ENCODE measurements at regions not wholly inside any gene's neighbourhood (a gene's known extent, or its start where the extent isn't known, plus 50 kb on each side); places are given as distances from the start of the nearest gene placed in this dataset.
A peak's percentile ranks its signal among the peaks of the same experiment; 100 is the strongest.
"Not testable (repeated sequence)": the region's sequence is repeated elsewhere in the genome, so short reads cannot be mapped to it uniquely, and the experiment has no call there.

DNA sequence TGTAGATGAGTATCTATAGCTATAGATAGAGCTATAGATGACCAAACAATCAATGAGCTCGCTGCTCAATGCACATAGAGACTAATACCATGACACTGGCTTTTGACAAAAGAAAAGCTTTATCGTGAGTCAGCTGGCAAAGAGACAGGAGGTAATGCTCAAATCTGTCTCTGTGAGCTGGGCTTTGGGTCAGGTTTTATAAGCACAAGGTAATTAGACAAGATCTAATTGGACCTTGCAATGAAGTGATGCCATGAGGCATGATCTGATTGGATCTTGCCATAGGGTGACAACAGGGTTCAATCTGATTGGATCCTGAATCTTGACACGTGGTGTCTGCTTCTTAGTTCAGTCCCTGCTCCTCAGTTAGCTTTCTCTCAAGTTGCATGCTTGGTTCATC, 180.7 kb upstream of the MXRA5 start:
- Histone ChIP-seq H3K4me3 (ENCODE audit: extremely low read depth, insufficient read depth, low read length, poor library complexity, severe bottlenecking) (no peak overlapping the region), H3K9me3 (ENCODE audit: control insufficient read depth, low read length) (no peaks in the 10 kb centered on the region), H3K4me1 (ENCODE audit: control insufficient read depth, insufficient read depth, low read length, poor library complexity, severe bottlenecking) (peaks cover 7% of the 10 kb centered on the region), H3K36me3 (ENCODE audit: control insufficient read depth, insufficient read depth, low read length) (no peaks in the 10 kb centered on the region), H3K27ac (ENCODE audit: low read depth, low read length, severe bottlenecking) (no peak overlapping the region)
- WGBS, 2 experiments (ENCODE audit: insufficient coverage in 2 of 2), result 88 to 100% methylated on average over 1 of the region's 3 CpGs

DNA sequence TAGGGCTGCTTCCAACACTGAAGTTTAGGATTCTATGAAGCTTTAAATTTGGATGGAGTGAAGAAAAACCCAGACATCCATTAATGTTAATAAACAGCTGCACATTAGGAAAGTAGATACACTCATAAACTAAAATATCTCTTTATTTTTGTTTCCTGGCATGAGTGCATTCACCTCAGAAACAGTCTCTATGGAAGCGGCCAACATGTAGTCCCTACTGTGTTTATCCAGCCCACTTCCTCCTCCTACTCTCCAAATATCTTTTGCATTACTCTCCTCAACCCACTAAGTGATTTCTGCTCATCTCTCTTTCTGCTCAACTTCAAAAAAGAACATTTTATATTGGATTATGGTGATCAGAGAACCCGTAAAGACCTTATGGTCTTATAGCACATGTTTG, 180.3 kb upstream of the MXRA5 start:
- Histone ChIP-seq H3K4me1 (ENCODE audit: control insufficient read depth, insufficient read depth, low read length, poor library complexity, severe bottlenecking) (peaks cover 7% of the 10 kb centered on the region), H3K27ac (ENCODE audit: low read depth, low read length, severe bottlenecking) (no peak overlapping the region), H3K9me3 (ENCODE audit: control insufficient read depth, low read length) (no peaks in the 10 kb centered on the region), H3K4me3 (ENCODE audit: extremely low read depth, insufficient read depth, low read length, poor library complexity, severe bottlenecking) (no peak overlapping the region), H3K36me3 (ENCODE audit: control insufficient read depth, insufficient read depth, low read length) (no peaks in the 10 kb centered on the region)
- WGBS, 2 experiments (ENCODE audit: insufficient coverage in 2 of 2), result no CpG with 5 or more reads among the region's 2 CpGs

DNA sequence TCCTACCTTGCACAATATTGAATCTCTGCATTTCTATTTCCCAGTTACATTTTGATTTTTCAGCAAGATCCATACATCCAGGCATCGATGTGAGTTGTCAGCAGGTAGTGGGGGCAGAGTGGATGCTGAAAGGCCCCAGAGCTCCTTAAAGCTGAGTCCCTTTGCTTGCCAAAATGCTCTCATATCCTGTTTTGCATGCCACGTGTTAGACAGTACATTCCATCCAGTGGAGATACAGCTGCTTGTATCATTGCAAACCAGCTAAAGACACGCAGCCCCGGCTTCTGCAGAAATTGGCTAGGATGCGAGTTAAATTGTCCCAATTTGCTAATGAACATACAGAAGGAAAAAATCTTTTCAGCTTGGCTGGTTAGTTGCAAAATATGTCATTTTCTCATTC, 179.6 kb upstream of the MXRA5 start:
- WGBS, 2 experiments (ENCODE audit: insufficient coverage in 2 of 2), result 100% methylated on average over 1 of the region's 5 CpGs; no CpG with 5 or more reads in 1 of the 2 experiments
- H3K4me3 ChIP-seq (ENCODE audit: extremely low read depth, insufficient read depth, low read length, poor library complexity, severe bottlenecking), result no peak overlapping the region
- H3K27ac ChIP-seq (ENCODE audit: low read depth, low read length, severe bottlenecking), result no peak overlapping the region

GRCh38 chrX:3522101-3522650, 175.7 kb upstream of the MXRA5 start:
- no peak overlapping the region for H3K27ac ChIP-seq (ENCODE audit: low read depth, low read length, severe bottlenecking)
- WGBS, 2 experiments (ENCODE audit: insufficient coverage in 2 of 2), result 94 to 100% methylated on average over 1 to 2 of the region's 4 CpGs
- peaks cover 5% of the 10 kb centered on the region for H3K4me1 ChIP-seq (ENCODE audit: control insufficient read depth, insufficient read depth, low read length, poor library complexity, severe bottlenecking)
- no peaks in the 10 kb centered on the region for H3K36me3 ChIP-seq (ENCODE audit: control insufficient read depth, insufficient read depth, low read length)
- H3K4me3 ChIP-seq (ENCODE audit: extremely low read depth, insufficient read depth, low read length, poor library complexity, severe bottlenecking), result no peak overlapping the region
- no peaks in the 10 kb centered on the region for H3K9me3 ChIP-seq (ENCODE audit: control insufficient read depth, low read length)

More for the DNA sequence above, 179.6 kb upstream of the MXRA5 start:
- peaks cover 7% of the 10 kb centered on the region for H3K4me1 ChIP-seq (ENCODE audit: control insufficient read depth, insufficient read depth, low read length, poor library complexity, severe bottlenecking)
- H3K36me3 ChIP-seq (ENCODE audit: control insufficient read depth, insufficient read depth, low read length), result no peaks in the 10 kb centered on the region
- H3K9me3 ChIP-seq (ENCODE audit: control insufficient read depth, low read length), result no peaks in the 10 kb centered on the region

DNA sequence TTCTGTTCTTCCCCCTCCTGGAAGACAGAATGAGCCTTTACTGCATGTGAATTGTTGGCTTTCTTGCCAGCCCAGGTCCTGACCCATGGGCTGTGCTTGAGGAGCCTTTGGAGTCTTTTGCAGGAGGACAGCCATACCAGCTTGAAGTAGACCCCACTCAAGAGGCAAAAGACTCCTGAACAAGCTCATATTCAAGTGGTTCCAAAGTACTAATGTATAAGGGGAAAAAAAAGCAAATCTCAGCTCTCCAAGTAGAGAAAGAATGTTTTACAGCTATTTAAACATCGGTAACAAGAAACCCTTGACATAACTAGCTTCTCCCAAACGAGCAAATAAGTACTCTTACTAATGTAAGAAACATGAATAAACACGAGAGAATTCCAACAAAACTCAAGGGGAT, 174.9 kb upstream of the MXRA5 start:
- no peak overlapping the region for H3K27ac ChIP-seq (ENCODE audit: low read depth, low read length, severe bottlenecking)
- no peak overlapping the region for H3K4me3 ChIP-seq (ENCODE audit: extremely low read depth, insufficient read depth, low read length, poor library complexity, severe bottlenecking)
- H3K4me1 ChIP-seq (ENCODE audit: control insufficient read depth, insufficient read depth, low read length, poor library complexity, severe bottlenecking), result peaks cover 5% of the 10 kb centered on the region
- WGBS, 2 experiments (ENCODE audit: insufficient coverage in 2 of 2), result no CpG with 5 or more reads among the region's 3 CpGs
- H3K36me3 ChIP-seq (ENCODE audit: control insufficient read depth, insufficient read depth, low read length), result no peaks in the 10 kb centered on the region
- H3K9me3 ChIP-seq (ENCODE audit: control insufficient read depth, low read length), result no peaks in the 10 kb centered on the region

DNA sequence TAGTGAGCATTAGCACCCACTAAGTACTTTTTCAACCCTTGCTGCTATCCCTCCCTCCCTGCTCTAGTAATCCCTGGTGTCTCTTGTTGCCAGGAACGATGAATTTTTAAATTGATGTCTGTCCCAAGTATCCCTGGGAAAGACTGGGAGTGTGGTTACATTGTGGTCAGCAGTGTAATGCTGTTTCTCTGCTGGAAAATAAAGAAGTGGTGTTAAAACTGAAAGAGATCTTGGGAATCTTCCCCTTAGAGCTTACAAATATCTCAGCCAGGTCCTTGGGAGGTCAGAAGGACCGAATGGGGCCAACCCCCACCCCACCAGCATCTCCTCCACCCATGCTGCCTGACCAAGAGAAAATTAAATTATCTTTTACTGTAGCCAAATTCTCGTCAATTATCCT, 174.5 kb upstream of the MXRA5 start:
- WGBS, 2 experiments (ENCODE audit: insufficient coverage in 2 of 2), result 100% methylated on average over 1 of the region's 3 CpGs; no CpG with 5 or more reads in 1 of the 2 experiments
- H3K27ac ChIP-seq (ENCODE audit: low read depth, low read length, severe bottlenecking), result no peak overlapping the region
- H3K4me1 ChIP-seq (ENCODE audit: control insufficient read depth, insufficient read depth, low read length, poor library complexity, severe bottlenecking), result peaks cover 3% of the 10 kb centered on the region
- H3K9me3 ChIP-seq (ENCODE audit: control insufficient read depth, low read length), result no peaks in the 10 kb centered on the region
- H3K4me3 ChIP-seq (ENCODE audit: extremely low read depth, insufficient read depth, low read length, poor library complexity, severe bottlenecking), result no peak overlapping the region
- H3K36me3 ChIP-seq (ENCODE audit: control insufficient read depth, insufficient read depth, low read length), result no peaks in the 10 kb centered on the region

- no peak overlapping the region for H3K4me3 ChIP-seq (ENCODE audit: extremely low read depth, insufficient read depth, low read length, poor library complexity, severe bottlenecking)
- no peaks in the 10 kb centered on the region for H3K9me3 ChIP-seq (ENCODE audit: control insufficient read depth, low read length)
- H3K36me3 ChIP-seq (ENCODE audit: control insufficient read depth, insufficient read depth, low read length), result no peaks in the 10 kb centered on the region
- peaks cover 3% of the 10 kb centered on the region for H3K4me1 ChIP-seq (ENCODE audit: control insufficient read depth, insufficient read depth, low read length, poor library complexity, severe bottlenecking)
- no peak overlapping the region for H3K27ac ChIP-seq (ENCODE audit: low read depth, low read length, severe bottlenecking)
- 100% methylated on average over 1 of the region's 3 CpGs; no CpG with 5 or more reads in 1 of the 2 experiments for WGBS, 2 experiments (ENCODE audit: insufficient coverage in 2 of 2)
These were observed 174.0 kb upstream of the MXRA5 start for GRCh38 chrX:3520458-3520857.

DNA sequence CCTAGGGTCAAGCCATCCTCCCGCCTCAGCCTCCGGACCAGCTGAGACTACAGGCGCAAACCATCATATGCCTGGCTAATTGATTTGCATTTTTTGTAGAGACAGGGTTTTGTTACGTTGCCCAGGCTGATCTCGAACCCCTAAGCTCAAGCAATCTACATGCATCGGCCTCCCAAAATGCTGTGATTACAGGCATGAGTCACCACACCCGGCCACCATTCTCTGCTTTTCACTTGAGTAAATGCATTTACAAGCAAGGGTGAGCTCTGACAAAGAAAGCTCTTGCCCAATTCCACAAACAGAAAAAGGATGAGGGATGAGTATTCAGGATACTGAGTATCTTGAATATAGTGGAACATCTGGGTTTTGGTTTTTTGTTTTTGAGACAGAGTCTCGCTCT, 172.9 kb upstream of the MXRA5 start:
- 80 to 90% methylated on average over 2 to 3 of the region's 8 CpGs for WGBS, 2 experiments (ENCODE audit: insufficient coverage in 2 of 2)
- H3K4me1 ChIP-seq (ENCODE audit: control insufficient read depth, insufficient read depth, low read length, poor library complexity, severe bottlenecking); H3K4me3 ChIP-seq (ENCODE audit: extremely low read depth, insufficient read depth, low read length, poor library complexity, severe bottlenecking); H3K36me3 ChIP-seq (ENCODE audit: control insufficient read depth, insufficient read depth, low read length); H3K9me3 ChIP-seq (ENCODE audit: control insufficient read depth, low read length): not testable (repeated sequence)
- H3K27ac ChIP-seq (ENCODE audit: low read depth, low read length, severe bottlenecking), result peak overlapping the region; percentile 64

DNA sequence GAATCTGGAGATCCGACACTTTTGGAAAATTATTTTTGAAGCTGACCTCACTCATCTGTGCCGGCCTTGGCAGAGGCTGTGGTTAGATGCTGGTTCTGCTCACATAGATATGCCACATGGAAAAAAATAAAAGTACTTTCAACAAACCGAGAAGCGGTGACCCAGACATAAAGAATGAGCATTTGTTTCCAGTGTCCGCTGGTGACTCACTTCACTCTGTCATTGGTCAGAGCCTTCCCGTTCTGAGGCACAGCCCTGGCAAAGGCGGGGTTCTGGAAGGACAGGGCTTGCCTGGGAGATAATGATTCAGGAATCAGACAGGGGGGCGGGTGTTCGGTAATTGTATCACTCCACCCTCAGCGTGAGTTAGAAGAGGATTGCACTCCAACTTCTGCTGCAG, 172.4 kb upstream of the MXRA5 start:
- WGBS, 2 experiments (ENCODE audit: insufficient coverage in 2 of 2), result 35 to 75% methylated on average over 4 of the region's 10 CpGs
- no peak overlapping the region for H3K4me3 ChIP-seq (ENCODE audit: extremely low read depth, insufficient read depth, low read length, poor library complexity, severe bottlenecking)
- peak overlapping the region; percentile 71 for H3K27ac ChIP-seq (ENCODE audit: low read depth, low read length, severe bottlenecking)
- H3K9me3 ChIP-seq (ENCODE audit: control insufficient read depth, low read length), result no peaks in the 10 kb centered on the region
- no peaks in the 10 kb centered on the region for H3K36me3 ChIP-seq (ENCODE audit: control insufficient read depth, insufficient read depth, low read length)
- peaks cover 3% of the 10 kb centered on the region for H3K4me1 ChIP-seq (ENCODE audit: control insufficient read depth, insufficient read depth, low read length, poor library complexity, severe bottlenecking)

DNA sequence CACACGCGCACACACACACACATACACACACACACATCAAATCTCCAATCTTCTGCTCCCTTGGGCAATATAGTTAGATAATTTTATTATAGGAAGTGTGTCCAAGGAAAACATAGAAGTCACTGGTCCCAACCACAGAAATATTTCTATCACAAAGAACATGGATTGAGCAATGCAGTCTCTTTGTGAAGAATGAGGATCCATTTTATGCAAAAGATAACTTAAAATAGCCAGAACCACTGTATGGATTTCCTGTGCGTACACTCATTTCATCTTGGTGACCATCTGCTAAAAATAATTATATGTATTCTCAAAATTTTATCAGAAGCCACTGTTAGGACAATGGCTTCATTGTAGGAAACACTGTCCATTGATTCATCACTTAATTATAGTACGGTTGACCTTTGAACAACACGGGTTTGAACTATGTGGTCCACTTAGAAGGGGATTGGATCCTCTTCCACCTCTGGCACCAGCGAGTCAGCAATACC, 169.6 kb upstream of the MXRA5 start:
- Histone ChIP-seq H3K27ac (ENCODE audit: low read depth, low read length, severe bottlenecking) (no peak overlapping the region), H3K4me1 (ENCODE audit: control insufficient read depth, insufficient read depth, low read length, poor library complexity, severe bottlenecking) (peaks cover 3% of the 10 kb centered on the region), H3K9me3 (ENCODE audit: control insufficient read depth, low read length) (no peaks in the 10 kb centered on the region), H3K4me3 (ENCODE audit: extremely low read depth, insufficient read depth, low read length, poor library complexity, severe bottlenecking) (no peak overlapping the region), H3K36me3 (ENCODE audit: control insufficient read depth, insufficient read depth, low read length) (no peaks in the 10 kb centered on the region)
- 87% methylated on average over 2 of the region's 6 CpGs; no CpG with 5 or more reads in 1 of the 2 experiments for WGBS, 2 experiments (ENCODE audit: insufficient coverage in 2 of 2)

GRCh38 chrX:3514996-3515395, 168.5 kb upstream of the MXRA5 start:
- peaks cover 3% of the 10 kb centered on the region for H3K4me1 ChIP-seq (ENCODE audit: control insufficient read depth, insufficient read depth, low read length, poor library complexity, severe bottlenecking)
- no peaks in the 10 kb centered on the region for H3K9me3 ChIP-seq (ENCODE audit: control insufficient read depth, low read length)
- no peaks in the 10 kb centered on the region for H3K36me3 ChIP-seq (ENCODE audit: control insufficient read depth, insufficient read depth, low read length)
- no CpG with 5 or more reads among the region's 3 CpGs for WGBS, 2 experiments (ENCODE audit: insufficient coverage in 2 of 2)
- no peak overlapping the region for H3K4me3 ChIP-seq (ENCODE audit: extremely low read depth, insufficient read depth, low read length, poor library complexity, severe bottlenecking)
- H3K27ac ChIP-seq (ENCODE audit: low read depth, low read length, severe bottlenecking), result no peak overlapping the region
